IMR-90 (cell line): ENCODE measurements at regions not wholly inside any gene's neighbourhood (a gene's known extent, or its start where the extent isn't known, plus 50 kb on each side); places are given as distances from the start of the nearest gene placed in this dataset.
A peak's percentile ranks its signal among the peaks of the same experiment; 100 is the strongest.

Experiments
- ATAC-seq: fragments of 200-7000 bp; cut with Tn5 transposase; 2 replicates; pipeline ENCODE4 v1.9.1; 2020; ENCODE audit warnings: low read depth, mild to moderate bottlenecking, moderate library complexity
- BruUV-seq: library from RNA; stranded (reverse); fragments of 400-500 nt; replicated peaks from 2 replicates; lab custom pipeline; 2021; lab: Mats Ljungman, UMichigan
- CTCF ChIA-PET: fragments of 300-600 bp; formaldehyde crosslinking; extraction: SDS; loops from one replicate; lab custom pipeline; 2021; ENCODE audit warnings: antibody characterized with exemption; lab: Yijun Ruan, JAX
- POLR2A ChIA-PET: fragments of 300-600 bp; sonication (Branson Sonifier 250); formaldehyde crosslinking; loops from one replicate; lab custom pipeline; 2022; ENCODE audit warnings: antibody characterized with exemption; ENCODE audit not compliant: unreplicated experiment; lab: Charles Lee
- DNase-seq: peaks from one replicate; pipeline ENCODE4 v3.0.0; 2013
- H2AFZ ChIP-seq: replicated peaks from 2 replicates; pipeline ENCODE3; 2013; ENCODE audit warnings: low read length, mild to moderate bottlenecking; ENCODE audit not compliant: poor library complexity
- H2AK5ac ChIP-seq: 2 replicates; pipeline ENCODE4 v1.6.1; 2013; ENCODE audit warnings: low read depth, low read length, inconsistent platforms
- H2AK9ac ChIP-seq: replicated peaks from 2 replicates; pipeline ENCODE3; 2013; ENCODE audit warnings: mild to moderate bottlenecking, low read depth, low read length, moderate library complexity; ENCODE audit not compliant: poor library complexity
- H2BK120ac ChIP-seq: 2 replicates; pipeline ENCODE4 v1.6.1; 2013; ENCODE audit warnings: low read depth, low read length, inconsistent platforms
- H2BK15ac ChIP-seq: 3 replicates; pipeline ENCODE4 v1.6.1; 2013; ENCODE audit warnings: low read depth, low read length, inconsistent platforms
- H2BK20ac ChIP-seq: 2 replicates; pipeline ENCODE4 v1.6.1; 2013; ENCODE audit warnings: low read depth, mild to moderate bottlenecking, inconsistent platforms, low read length, moderate library complexity
- H2BK5ac ChIP-seq: 2 replicates; pipeline ENCODE4 v1.6.1; 2013; ENCODE audit warnings: mild to moderate bottlenecking, low read depth, low read length, inconsistent platforms; ENCODE audit not compliant: poor library complexity, severe bottlenecking
- H3K14ac ChIP-seq: replicated peaks from 2 replicates; pipeline ENCODE4 v1.6.1; 2013; ENCODE audit warnings: low read depth, low read length, inconsistent platforms
- H3K18ac ChIP-seq: 2 replicates; pipeline ENCODE4 v1.6.1; 2013; ENCODE audit warnings: low read depth, low read length, control low read depth
- H3K23ac ChIP-seq: 2 replicates; pipeline ENCODE4 v1.6.1; 2013; ENCODE audit warnings: low read depth, low read length, inconsistent platforms
- H3K27ac ChIP-seq: 2 replicates; pipeline ENCODE4 v1.5.1; 2013; ENCODE audit warnings: mild to moderate bottlenecking, control low read depth, low read length; ENCODE audit not compliant: insufficient read depth
- H3K27me3 ChIP-seq: 2 replicates; pipeline ENCODE4 v1.6.1; 2013; ENCODE audit warnings: low read length; ENCODE audit not compliant: control insufficient read depth, insufficient read depth
- H3K36me3 ChIP-seq: 2 replicates; pipeline ENCODE4 v1.6.1; 2013; ENCODE audit warnings: low read length, mixed read lengths; ENCODE audit not compliant: control insufficient read depth, insufficient read depth
- H3K4ac ChIP-seq: 2 replicates; pipeline ENCODE4 v1.6.1; 2013; ENCODE audit warnings: low read depth, low read length, inconsistent platforms
- H3K4me1 ChIP-seq: 2 replicates; pipeline ENCODE4 v1.6.1; 2013; ENCODE audit warnings: low read length, mixed read lengths; ENCODE audit not compliant: control insufficient read depth, insufficient read depth
- H3K4me2 ChIP-seq: 2 replicates; pipeline ENCODE4 v1.6.1; 2013; ENCODE audit warnings: low read depth, mild to moderate bottlenecking, control low read depth, low read length, moderate library complexity
- H3K4me3 ChIP-seq: 2 replicates; pipeline ENCODE4 v1.5.1; 2013; ENCODE audit warnings: low read depth, mild to moderate bottlenecking, control low read depth, low read length, moderate library complexity; ENCODE audit not compliant: insufficient read depth
- H3K56ac ChIP-seq: 2 replicates; pipeline ENCODE4 v1.6.1; 2013; ENCODE audit warnings: low read length, inconsistent platforms; ENCODE audit not compliant: insufficient read depth; ENCODE audit errors: extremely low read depth
- H3K79me1 ChIP-seq, 2 experiments: 2 replicates each; pipeline ENCODE4 v1.6.1; 2013; ENCODE audit warnings: low read length in 2 of 2, inconsistent platforms in 1 of 2, low read depth in 1 of 2
- H3K9ac ChIP-seq: 2 replicates; pipeline ENCODE4 v1.6.1; 2013; ENCODE audit warnings: low read depth, low read length, control low read depth
- H3K9me1 ChIP-seq: 2 replicates; pipeline ENCODE4 v1.6.1; 2013; ENCODE audit warnings: low read length, inconsistent platforms; ENCODE audit not compliant: insufficient read depth
- H3K9me3 ChIP-seq: 2 replicates; pipeline ENCODE4 v1.6.1; 2013; ENCODE audit warnings: low read length; ENCODE audit not compliant: control insufficient read depth, insufficient read depth
- H4K20me1 ChIP-seq: 2 replicates; pipeline ENCODE4 v1.6.1; 2013; ENCODE audit warnings: low read length, inconsistent platforms; ENCODE audit not compliant: insufficient read depth
- H4K5ac ChIP-seq: 2 replicates; pipeline ENCODE4 v1.6.1; 2013; ENCODE audit warnings: mild to moderate bottlenecking, low read depth, low read length, control low read depth
- H4K8ac ChIP-seq, 2 experiments: 2 replicates each; pipeline ENCODE4 v1.6.1; 2013; ENCODE audit warnings: low read depth in 2 of 2, low read length in 2 of 2, control low read depth in 1 of 2, inconsistent platforms in 1 of 2
- H4K91ac ChIP-seq: 2 replicates; pipeline ENCODE4 v1.6.1; 2013; ENCODE audit warnings: low read depth, low read length, inconsistent platforms; ENCODE audit not compliant: insufficient read depth
- BHLHE40 ChIP-seq: fragments of 150-350 bp; IDR thresholded peaks from 2 replicates; pipeline ENCODE4 v1.6.1; 2016; ENCODE audit warnings: mild to moderate bottlenecking, low read depth, low read length
- CHD1 ChIP-seq: IDR thresholded peaks from 2 replicates; pipeline ENCODE4 v1.6.1; 2012; ENCODE audit warnings: low read depth, low read length, improper control_type of control experiment
- FOS ChIP-seq: fragments of 150-350 bp; IDR thresholded peaks from 2 replicates; pipeline ENCODE4 v1.6.1; 2016; ENCODE audit warnings: low read depth, low read length
- MAFK ChIP-seq: IDR thresholded peaks from 2 replicates; pipeline ENCODE4 v1.6.1; 2012; ENCODE audit warnings: low read depth, low read length, improper control_type of control experiment
- MAZ ChIP-seq: IDR thresholded peaks from 2 replicates; pipeline ENCODE4 v1.6.1; 2012; ENCODE audit warnings: low read depth, mild to moderate bottlenecking, low read length, improper control_type of control experiment, moderate library complexity, borderline replicate concordance
- MXI1 ChIP-seq: IDR thresholded peaks from 2 replicates; pipeline ENCODE4 v1.6.1; 2012; ENCODE audit warnings: low read depth, mild to moderate bottlenecking, low read length, moderate library complexity, borderline replicate concordance
- NFE2L2 ChIP-seq: fragments of 150-350 bp; IDR thresholded peaks from 2 replicates; pipeline ENCODE4 v1.6.1; 2016; ENCODE audit warnings: low read depth, mild to moderate bottlenecking, low read length
- RAD21 ChIP-seq: IDR thresholded peaks from 2 replicates; pipeline ENCODE4 v1.6.1; 2012; ENCODE audit warnings: low read length, improper control_type of control experiment
- RCOR1 ChIP-seq: IDR thresholded peaks from 2 replicates; pipeline ENCODE4 v1.6.1; 2012; ENCODE audit warnings: mild to moderate bottlenecking, low read length, improper control_type of control experiment; ENCODE audit not compliant: insufficient replicate concordance
- RFX5 ChIP-seq: IDR thresholded peaks from 2 replicates; pipeline ENCODE4 v1.8.0; 2012; ENCODE audit warnings: low read depth, mild to moderate bottlenecking, low read length, moderate library complexity
- SMC3 ChIP-seq: fragments of 150-350 bp; IDR thresholded peaks from 2 replicates; pipeline ENCODE4 v1.6.1; 2016; ENCODE audit warnings: low read depth, mild to moderate bottlenecking, antibody characterized with exemption, low read length, moderate library complexity
- WGBS, 2 experiments: methylation state at CpG; one replicate each; pipeline versions ENCODE4 v1.1.5 to v1.1.7; 2013; ENCODE audit warnings: missing lambda C conversion rate in 2 of 2; ENCODE audit not compliant: insufficient read length in 1 of 2; ENCODE audit errors: extremely low coverage in 2 of 2; 5-methylcytosine and 5-hydroxymethylcytosine counted together
- dilution Hi-C: fragments of 300-500 bp; cut with HindIII; formaldehyde crosslinking; loops from one replicate; pipeline ENCODE4 v1.14.3; 2018; ENCODE audit warnings: low sequenced_read_pairs; ENCODE audit not compliant: unreplicated experiment
- in situ Hi-C: fragments of 300-500 bp; cut with MboI; formaldehyde crosslinking; loops from 3 replicates; pipeline ENCODE4 v1.14.3; 2019; ENCODE audit warnings: low sequenced_read_pairs, inconsistent platforms, mixed read lengths
- intact Hi-C: fragments of 100-400 bp; cut with micrococcal nuclease; formaldehyde crosslinking; loops from 2 replicates; pipeline ENCODE4 v1.10.0; 2022
- TF ChIP-seq, protein P1 (sequence below): conservative IDR thresholded peaks from 2 replicates; pipeline ENCODE4 v1.5.1; 2012; ENCODE audit warnings: mild to moderate bottlenecking, low read depth, low read length, improper control_type of control experiment
- TF ChIP-seq, protein P2 (sequence below): fragments of 150-350 bp; IDR thresholded peaks from 2 replicates; pipeline ENCODE4 v1.6.1; 2016; ENCODE audit warnings: low read depth, mild to moderate bottlenecking, low read length, moderate library complexity, borderline replicate concordance
- TF ChIP-seq, protein P3 (sequence below): fragments of 150-350 bp; IDR thresholded peaks from 2 replicates; pipeline ENCODE4 v1.6.1; 2017; ENCODE audit warnings: mild to moderate bottlenecking, antibody characterized with exemption, low read length, low read depth

DNA sequence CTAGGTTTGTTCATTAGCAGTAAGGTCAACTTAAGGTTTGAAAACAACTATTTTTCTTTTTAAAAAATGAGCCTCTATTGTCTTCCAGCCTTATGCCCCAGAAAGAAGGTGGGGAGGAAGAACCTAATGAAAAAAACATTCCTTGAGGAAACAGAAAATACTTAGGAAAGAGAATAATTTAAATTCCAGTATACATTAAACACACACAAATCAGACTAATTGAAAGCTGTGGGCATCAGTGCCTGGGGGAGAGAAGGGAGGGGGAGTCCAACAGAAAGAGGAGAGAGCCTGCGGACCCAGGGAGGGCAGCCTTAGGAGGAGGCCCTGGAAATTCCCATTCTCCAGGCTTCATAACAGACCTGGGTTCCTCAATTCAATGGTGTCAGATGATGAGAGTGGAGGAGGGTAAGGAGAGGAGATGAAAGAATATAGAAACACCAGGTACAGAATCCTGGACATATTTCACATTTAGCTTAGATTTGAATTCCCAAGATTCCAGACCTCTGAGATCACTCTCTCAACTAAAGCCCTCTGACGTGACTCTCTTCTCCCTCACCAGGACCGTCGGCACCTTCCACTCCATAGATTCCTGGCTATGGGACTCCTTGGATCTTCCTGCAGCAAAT, 320.5 kb upstream of the UMPS start:
- ChIA-PET CTCF (no interaction called here), POLR2A (no interaction called here)
- H2BK20ac ChIP-seq, result peak overlapping the region; percentile 93
- WGBS, 2 experiments, result no CpG with 5 or more reads among the region's 4 CpGs
- no peaks in the 10 kb centered on the region for H4K20me1 ChIP-seq
- H3K4me2 ChIP-seq, result no peak overlapping the region
- H3K27me3 ChIP-seq, result no peaks in the 10 kb centered on the region
- H3K4ac ChIP-seq, result peak overlapping the region; percentile 84
- peak overlapping the region; percentile 37 to 62; a peak in 1 of 4 replicates for H4K8ac ChIP-seq
- BruUV-seq, result no TSS peak
- DNase-seq (peak; percentile 60), ATAC-seq (peak; percentile 72)
- no peak overlapping the region for H3K4me3 ChIP-seq
- dilution Hi-C loops, result no loop called here
- H3K18ac ChIP-seq, result no peak overlapping the region; the same call in 1 of the 2 replicates
- H3K56ac ChIP-seq, result no peak overlapping the region
- H3K9ac ChIP-seq, result no peak overlapping the region
- H3K9me1 ChIP-seq, result peaks cover 2% of the 10 kb centered on the region; the same call in 1 of the 2 replicates
- peaks cover 5% of the 10 kb centered on the region for H3K36me3 ChIP-seq
- H2BK120ac ChIP-seq, result peak overlapping the region; percentile 90
- H2AK5ac ChIP-seq, result peak overlapping the region; percentile 35; the same call in 1 of the 2 replicates
- peak overlapping the region; percentile 62; the same call in 1 of the 3 replicates for H2BK15ac ChIP-seq
- no peak overlapping the region for H4K5ac ChIP-seq
- H3K23ac ChIP-seq, result peak overlapping the region; percentile 56; the same call in 1 of the 2 replicates
- TF ChIP-seq MAFK, result no peak
- TF ChIP-seq, protein P1, sequence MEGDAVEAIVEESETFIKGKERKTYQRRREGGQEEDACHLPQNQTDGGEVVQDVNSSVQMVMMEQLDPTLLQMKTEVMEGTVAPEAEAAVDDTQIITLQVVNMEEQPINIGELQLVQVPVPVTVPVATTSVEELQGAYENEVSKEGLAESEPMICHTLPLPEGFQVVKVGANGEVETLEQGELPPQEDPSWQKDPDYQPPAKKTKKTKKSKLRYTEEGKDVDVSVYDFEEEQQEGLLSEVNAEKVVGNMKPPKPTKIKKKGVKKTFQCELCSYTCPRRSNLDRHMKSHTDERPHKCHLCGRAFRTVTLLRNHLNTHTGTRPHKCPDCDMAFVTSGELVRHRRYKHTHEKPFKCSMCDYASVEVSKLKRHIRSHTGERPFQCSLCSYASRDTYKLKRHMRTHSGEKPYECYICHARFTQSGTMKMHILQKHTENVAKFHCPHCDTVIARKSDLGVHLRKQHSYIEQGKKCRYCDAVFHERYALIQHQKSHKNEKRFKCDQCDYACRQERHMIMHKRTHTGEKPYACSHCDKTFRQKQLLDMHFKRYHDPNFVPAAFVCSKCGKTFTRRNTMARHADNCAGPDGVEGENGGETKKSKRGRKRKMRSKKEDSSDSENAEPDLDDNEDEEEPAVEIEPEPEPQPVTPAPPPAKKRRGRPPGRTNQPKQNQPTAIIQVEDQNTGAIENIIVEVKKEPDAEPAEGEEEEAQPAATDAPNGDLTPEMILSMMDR, result no peak
- TF ChIP-seq, protein P2, sequence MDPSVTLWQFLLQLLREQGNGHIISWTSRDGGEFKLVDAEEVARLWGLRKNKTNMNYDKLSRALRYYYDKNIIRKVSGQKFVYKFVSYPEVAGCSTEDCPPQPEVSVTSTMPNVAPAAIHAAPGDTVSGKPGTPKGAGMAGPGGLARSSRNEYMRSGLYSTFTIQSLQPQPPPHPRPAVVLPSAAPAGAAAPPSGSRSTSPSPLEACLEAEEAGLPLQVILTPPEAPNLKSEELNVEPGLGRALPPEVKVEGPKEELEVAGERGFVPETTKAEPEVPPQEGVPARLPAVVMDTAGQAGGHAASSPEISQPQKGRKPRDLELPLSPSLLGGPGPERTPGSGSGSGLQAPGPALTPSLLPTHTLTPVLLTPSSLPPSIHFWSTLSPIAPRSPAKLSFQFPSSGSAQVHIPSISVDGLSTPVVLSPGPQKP, result no peak
- TF ChIP-seq, protein P3, sequence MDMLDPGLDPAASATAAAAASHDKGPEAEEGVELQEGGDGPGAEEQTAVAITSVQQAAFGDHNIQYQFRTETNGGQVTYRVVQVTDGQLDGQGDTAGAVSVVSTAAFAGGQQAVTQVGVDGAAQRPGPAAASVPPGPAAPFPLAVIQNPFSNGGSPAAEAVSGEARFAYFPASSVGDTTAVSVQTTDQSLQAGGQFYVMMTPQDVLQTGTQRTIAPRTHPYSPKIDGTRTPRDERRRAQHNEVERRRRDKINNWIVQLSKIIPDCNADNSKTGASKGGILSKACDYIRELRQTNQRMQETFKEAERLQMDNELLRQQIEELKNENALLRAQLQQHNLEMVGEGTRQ, result no peak
- TF ChIP-seq SMC3, result no peak
- TF ChIP-seq CHD1, result no peak
- TF ChIP-seq FOS, result no peak
- TF ChIP-seq MXI1, result no peak
- no peak for TF ChIP-seq RFX5
- TF ChIP-seq BHLHE40, result no peak
- TF ChIP-seq NFE2L2, result no peak
- TF ChIP-seq MAZ, result no peak
- no peak for TF ChIP-seq RAD21
- no peak for TF ChIP-seq RCOR1
- no peak overlapping the region for H2BK5ac ChIP-seq
- H3K4me1 ChIP-seq, result peaks cover 7% of the 10 kb centered on the region
- H3K27ac ChIP-seq, result no peak overlapping the region
- no peaks in the 10 kb centered on the region for H3K9me3 ChIP-seq
- peak overlapping the region; percentile 80 for H3K14ac ChIP-seq
- H4K91ac ChIP-seq, result peak overlapping the region; percentile 86
- in situ Hi-C loops, result no loop called here
- H2AFZ ChIP-seq, result peak overlapping the region; percentile 38
- no peak overlapping the region for H2AK9ac ChIP-seq
- no peaks in the 10 kb centered on the region for H3K79me1 ChIP-seq
- intact Hi-C loops, result no loop called here
